SHP77 (cell line): ENCODE measurements at regions not wholly inside any gene's neighbourhood (a gene's known extent, or its start where the extent isn't known, plus 50 kb on each side); places are given as distances from the start of the nearest gene placed in this dataset.
A peak's percentile ranks its signal among the peaks of the same experiment; 100 is the strongest.

Experiments
- DNase-seq, 2 experiments: peaks; one replicate each; lab custom pipeline; 2025; lab: John Stamatoyannopoulos, UW

GRCh38 chr4:181562399-181562798 is 680.8 kb upstream of the TENM3 start:
- no peak for DNase-seq

GRCh38 chr4:181564625-181565024 is 678.6 kb upstream of the TENM3 start:
- DNase-seq = no peak

DNA sequence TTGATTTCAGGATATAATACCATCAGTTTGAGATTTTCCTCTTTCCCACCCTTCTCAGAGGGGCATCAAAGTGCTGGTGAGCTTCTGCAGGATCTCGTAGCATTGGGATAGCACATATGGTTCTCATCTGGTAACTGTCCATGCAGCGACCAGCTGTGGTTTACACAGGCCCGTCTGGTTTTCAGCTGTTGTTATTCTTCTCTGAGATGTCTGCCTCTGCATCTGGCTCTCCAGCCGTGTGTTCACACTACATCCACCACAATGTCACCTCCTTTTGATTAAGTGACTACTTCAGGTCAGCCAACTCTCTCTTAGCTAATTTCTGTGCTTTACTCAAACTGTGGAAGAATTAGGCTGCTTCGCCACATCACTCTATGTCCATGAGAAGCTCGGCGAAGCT is 676.7 kb upstream of the TENM3 start:
- DNase-seq = peak in 1 of 2 experiments; percentile 21

DNA sequence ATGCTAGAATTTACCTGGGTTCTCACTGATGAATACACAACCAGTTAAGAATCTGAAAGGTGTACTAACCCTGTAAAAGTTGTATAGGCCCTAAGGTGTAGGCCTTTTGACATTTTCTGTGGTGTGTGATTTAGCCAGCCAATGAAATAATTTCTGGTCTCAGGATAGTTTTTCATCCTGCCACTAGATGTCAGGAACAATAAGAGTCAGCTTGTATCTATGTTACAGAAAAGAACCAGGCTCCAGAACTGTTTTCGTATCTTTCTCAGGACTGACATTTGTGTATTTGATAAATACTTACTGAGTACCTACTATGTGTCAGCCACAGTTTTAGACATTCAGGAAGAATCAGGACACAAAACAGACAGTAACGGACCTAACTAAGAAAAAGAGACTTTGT is 673.6 kb upstream of the TENM3 start:
- peak in 1 of 2 experiments; percentile 4 for DNase-seq

DNA sequence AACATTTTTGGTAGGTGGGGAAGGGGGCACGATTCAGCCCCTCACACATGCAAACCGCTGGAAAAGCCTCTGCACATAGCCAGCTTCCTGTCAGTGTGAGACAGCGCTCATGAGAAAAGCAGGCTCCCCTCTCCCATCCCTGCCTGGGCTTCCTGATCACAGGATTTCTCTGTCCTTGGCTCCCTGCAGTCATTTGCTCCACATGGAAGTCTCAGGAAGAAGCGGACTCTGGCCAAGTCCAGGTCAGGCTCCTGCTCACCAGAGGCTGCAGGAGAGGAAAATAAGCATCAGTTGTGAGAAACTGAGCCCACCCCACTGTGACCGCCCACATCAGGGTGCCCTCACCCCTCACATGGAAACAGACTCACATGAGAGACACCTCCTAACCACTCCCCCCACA is 664.3 kb upstream of the TENM3 start:
- no peak for DNase-seq

DNA sequence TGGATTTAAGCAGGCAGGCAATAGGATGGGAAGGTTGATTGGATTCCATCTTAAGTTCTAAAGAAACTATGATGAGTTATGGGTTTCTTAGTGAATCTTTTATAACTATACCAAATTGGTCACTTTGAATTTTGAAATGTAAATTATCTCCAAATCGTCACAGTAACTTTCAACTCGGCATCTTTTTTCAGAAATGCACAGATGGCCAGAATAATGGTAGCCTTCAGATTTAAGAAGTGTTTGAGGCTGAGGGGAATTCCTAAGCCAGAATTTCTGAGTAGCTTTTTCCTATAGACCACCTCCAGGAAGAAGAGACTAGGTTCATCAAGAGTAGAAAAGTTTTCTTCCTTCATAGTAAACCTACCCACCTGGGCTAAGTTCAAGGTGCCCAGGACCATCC is 663.7 kb upstream of the TENM3 start:
- DNase-seq = no peak

- no peak for DNase-seq
Observed at GRCh38 chr4:181581983-181582382, 661.2 kb upstream of the TENM3 start.

DNA sequence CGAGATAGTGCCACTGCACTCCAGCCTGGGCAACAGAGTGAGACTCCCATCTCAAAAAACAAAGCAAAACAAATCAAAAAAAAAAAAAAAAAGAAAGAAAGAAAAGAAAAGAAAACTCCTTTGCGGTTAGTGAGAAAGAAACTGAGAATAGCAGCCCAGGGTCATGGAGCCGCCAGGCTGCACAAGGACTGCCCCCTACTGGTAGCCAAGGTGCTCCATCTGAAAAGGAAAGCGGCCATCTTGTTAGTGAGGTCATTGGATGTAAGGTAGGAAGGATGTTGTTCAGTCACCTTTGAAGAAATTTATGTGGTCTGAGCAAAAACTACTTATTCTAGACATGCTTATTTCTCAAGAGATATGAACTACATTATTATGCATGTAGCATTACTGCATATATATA is 660.6 kb upstream of the TENM3 start:
- no peak for DNase-seq

DNA sequence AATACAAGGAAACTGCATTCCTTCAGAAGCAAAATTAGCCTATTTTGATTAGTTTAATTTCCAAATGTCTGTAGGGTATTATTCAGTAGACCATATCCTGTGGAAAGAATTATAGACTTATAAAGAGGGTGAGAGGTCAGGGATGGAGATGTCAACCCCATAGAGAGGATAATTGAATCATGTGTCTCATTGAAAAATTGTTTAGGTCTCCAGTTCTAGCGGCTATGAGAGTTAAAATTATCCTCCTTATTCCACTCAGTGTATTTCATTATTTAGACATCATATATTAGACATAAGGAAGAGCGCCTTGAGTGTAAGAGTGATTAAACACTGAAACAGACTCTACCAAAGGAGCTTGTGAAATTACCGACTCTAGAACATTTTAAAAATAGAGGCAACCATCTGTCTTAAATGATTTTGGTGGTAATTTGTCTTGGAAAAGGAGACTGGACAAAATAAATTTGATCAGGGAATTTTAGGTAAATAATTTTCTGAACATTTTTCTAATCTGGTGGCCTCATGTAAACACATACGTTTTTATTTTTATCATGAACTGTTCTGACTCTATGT is 654.4 kb upstream of the TENM3 start:
- DNase-seq = no peak

- DNase-seq = no peak
Observed at GRCh38 chr4:181592221-181592745, 650.9 kb upstream of the TENM3 start.

DNA sequence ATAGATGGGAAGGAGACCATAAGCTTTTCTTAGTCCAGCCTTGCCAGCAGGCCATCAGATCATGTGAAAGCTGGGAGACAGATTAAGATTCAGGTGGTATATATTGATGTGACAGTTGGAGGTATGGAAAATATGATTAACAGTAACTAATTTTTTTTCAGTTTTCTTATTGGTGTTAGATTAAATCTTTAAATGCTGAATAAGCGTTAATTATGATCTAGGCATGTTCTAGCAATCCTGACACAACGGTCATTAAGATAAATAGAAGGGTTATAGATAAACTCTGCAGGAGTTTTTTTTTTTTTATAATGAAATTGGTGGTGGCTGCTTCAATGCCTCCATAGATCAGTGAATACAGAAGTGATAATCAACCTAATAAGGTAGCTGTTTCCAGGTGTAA is 649.5 kb upstream of the TENM3 start:
- no peak for DNase-seq

DNA sequence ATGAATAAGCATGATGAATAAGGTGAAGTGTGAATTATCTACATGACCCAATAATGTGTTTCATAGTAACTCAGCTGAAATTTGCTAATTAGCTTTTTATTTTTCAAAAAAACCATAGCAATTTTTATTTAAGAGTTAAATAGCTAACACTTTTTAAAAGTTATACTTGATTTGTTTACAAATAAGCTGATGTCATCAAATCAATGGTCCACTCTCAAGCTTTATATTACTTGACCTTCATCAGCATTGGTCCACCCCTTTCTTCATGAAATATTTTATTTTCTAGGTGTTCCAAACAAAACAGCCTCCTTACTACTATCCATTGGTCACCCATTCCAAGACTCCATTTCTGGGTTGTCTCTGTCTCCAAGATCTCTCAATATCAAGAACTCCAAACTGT is 649.0 kb upstream of the TENM3 start:
- no peak for DNase-seq

GRCh38 chr4:181595716-181596115 is 647.5 kb upstream of the TENM3 start:
- DNase-seq = no peak

DNA sequence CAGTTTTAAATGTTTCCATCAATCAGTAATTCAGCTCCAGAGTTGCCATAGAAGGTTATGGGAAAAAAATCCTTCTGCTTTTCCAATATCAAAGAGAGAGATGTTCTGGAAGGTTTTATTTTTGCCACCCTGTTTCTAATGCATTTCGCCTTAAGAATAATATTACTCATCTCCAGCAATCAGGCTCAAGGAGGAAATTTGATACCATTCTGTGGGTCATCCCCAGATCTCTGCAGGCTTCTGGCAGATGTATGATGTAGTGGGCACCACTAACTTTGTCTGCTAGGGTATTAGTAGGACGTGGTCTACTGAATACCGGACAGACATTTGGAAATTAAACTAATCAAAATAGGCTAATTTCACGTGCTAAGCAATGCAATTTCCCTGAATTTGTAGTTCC is 645.4 kb upstream of the TENM3 start:
- no peak for DNase-seq

- DNase-seq = no peak
Observed at GRCh38 chr4:181599134-181599533, 644.1 kb upstream of the TENM3 start.

DNA sequence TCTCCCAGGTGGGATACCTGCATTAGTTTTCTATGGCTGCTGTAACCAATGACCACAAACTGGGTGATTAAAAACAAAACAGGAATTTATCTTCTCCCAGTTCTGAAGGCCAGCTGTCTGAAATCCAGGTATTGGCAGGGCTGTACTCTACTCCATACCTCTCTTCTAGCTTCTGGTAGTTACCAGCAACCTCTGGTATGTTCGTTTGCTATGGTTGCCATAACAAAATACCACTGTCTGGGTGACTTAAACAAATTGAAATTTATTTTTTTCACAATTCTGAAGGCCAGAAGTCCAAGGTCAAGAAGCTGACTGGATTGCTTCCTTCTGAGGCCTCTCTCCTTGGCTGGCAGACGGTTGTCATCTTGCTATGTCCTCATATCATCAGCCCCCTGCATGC is 642.1 kb upstream of the TENM3 start:
- DNase-seq = no peak

GRCh38 chr4:181604546-181604945 is 638.7 kb upstream of the TENM3 start:
- DNase-seq = no peak

GRCh38 chr4:181606300-181606699 is 636.9 kb upstream of the TENM3 start:
- no peak for DNase-seq

GRCh38 chr4:181608181-181608580 is 635.0 kb upstream of the TENM3 start:
- no peak for DNase-seq

- DNase-seq = no peak
Observed at GRCh38 chr4:181611033-181611711, 632.0 kb upstream of the TENM3 start.

- DNase-seq = no peak
Observed at GRCh38 chr4:181611946-181612600, 631.1 kb upstream of the TENM3 start.

DNA sequence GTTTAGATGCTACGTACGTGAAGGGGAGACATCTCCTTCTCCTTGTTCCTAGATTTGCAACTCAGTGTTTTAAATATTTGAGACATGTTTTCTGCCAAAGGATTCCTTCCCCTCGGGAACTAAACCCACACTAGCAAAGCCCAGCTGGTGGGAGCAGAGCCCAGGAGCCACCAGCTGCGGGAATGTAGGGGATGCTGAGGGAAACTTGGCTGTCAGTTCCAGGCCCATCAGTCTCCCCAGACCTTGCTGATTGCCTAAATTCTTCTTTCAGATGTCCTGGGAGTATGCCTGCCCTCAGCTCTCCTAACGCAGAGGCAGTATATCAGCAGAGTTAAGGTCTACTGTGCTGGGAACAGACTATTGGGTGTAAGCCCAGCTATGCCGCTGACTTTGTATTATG is 630.0 kb upstream of the TENM3 start:
- no peak for DNase-seq

DNA sequence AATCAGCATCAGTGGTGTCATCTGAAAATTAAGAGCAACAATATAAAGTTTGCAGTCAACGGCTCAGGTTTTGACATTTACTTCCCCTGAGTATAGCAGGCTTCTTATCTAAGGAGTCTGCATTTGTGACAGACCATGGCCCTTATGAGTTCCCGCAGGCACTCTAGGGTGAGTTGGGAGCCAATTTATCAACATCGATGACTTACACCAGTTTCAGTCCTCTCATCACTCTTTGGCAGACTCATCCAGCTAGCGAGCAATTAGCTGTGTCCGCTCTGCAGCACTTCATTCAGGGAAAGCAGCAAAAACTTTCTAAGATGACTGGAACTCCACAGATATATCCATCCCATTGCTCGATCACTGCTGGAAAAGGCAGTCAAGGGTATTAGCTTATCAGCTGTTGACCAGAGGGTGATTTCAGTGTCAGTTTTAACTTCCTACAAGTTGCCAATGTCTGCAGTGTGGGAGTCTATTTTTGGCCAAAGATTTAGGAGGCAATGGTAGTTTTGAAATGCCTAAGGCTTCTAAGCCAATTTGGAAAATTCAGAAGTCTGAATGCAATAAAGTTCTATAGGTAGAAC is 625.1 kb upstream of the TENM3 start:
- DNase-seq = no peak
